IPS DF 4.7 (cell line): ENCODE measurements at regions not wholly inside any gene's neighbourhood (a gene's known extent, or its start where the extent isn't known, plus 50 kb on each side); places are given as distances from the start of the nearest gene placed in this dataset.
A peak's percentile ranks its signal among the peaks of the same experiment; 100 is the strongest.
"Not testable (repeated sequence)": the region's sequence is repeated elsewhere in the genome, so short reads cannot be mapped to it uniquely, and the experiment has no call there.

Experiments used
- DNase-seq: peaks from one replicate; pipeline ENCODE4 v3.0.0-alpha.2; 2013; ENCODE audit warnings: low spot score; ENCODE audit errors: extremely low read depth

DNA sequence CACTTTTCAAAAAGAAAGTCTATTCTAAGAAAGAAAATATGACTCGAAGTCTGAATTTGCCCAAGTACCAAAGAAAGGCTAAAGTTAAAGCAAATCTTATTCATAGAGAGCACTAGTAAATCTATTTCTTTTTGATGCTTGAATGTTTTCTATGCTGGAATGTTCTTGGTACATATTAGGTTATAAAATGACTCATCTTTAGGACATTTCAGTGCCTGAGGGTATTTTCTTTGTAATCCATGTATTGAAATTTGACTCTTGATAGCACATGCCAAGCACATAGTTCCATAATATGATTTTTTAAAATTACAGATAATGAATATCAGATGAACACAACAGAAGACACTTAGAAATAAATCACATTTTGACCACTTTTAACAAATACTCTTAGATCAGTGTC is 232.8 kb downstream of the TRIML1 start:
- DNase-seq, result no peak

DNA sequence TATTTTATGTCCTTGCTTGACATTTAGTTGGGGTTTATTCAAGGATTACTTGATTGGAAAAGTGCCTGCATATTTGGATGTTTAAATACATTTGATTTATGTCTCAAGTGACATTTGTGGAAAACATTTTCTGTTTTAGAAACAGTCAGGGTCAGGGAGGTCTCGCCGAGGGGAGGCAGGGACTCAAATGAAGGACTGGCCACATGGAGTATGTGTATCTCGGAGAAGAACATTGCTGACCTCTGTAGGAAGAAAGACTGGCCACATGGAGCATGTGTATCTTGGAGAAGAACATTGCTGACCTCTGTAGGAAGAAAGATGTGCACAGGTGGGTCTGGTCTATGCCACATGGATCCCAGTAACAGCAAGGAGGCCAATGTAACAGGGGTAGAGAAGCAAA is 233.6 kb downstream of the TRIML1 start:
- DNase-seq, result no peak

DNA sequence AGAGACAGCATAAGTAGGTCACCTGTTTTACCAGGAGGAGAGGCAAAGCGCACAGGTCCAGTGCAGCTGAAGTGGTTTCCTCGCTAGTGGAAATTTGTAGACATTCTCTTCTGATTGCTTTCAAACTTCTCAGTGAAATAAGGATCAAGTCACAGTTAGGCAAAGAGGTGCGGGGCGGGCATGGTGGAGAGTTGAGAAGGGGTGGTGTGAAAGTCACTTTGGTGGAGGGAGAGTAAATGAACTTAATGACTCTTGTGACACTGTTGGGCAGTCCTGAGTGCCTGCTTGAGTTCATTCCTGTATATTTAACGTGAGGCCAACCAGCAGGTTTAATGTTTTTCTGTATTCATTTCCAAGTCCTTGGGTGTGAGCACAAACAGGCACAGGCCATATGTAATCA is 235.6 kb downstream of the TRIML1 start:
- no peak for DNase-seq

DNA sequence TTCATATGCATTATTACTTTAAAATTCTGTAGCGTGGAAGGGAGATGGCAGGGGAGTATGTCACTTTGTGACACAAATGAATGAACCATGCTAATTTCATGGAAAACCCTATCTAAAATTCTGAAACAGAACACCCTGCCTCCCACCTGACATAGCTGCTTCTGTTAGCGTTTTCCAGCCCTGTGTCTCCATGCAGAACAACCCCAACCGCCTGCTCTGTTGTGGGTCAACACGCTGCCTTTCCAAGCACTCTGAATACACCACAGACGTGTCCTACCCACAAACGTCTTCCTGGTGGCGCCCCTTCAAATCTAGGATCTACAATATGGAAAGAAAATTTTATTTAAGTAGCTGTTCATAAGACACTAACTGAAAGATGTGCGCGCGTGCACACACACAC is 238.6 kb downstream of the TRIML1 start:
- DNase-seq, result no peak

DNA sequence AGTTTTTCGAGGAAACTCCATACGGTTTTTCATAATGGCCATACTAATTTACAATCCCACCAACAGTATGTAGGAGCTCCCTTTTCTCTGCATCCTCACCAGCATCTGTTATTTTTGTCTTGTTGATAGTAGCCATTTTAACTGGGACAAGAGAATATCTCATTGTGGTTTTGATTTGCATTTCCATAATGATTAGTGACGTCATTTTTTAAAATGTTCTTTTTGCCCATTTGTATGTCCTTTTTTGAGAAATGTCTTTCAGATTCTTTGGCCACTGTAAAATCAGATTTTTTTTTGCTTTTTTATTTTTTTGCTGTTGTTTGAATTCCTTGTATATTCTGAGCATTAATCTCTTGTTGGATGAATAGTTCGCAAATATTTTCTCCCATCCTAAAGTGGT is 243.9 kb downstream of the TRIML1 start:
- no peak for DNase-seq

DNA sequence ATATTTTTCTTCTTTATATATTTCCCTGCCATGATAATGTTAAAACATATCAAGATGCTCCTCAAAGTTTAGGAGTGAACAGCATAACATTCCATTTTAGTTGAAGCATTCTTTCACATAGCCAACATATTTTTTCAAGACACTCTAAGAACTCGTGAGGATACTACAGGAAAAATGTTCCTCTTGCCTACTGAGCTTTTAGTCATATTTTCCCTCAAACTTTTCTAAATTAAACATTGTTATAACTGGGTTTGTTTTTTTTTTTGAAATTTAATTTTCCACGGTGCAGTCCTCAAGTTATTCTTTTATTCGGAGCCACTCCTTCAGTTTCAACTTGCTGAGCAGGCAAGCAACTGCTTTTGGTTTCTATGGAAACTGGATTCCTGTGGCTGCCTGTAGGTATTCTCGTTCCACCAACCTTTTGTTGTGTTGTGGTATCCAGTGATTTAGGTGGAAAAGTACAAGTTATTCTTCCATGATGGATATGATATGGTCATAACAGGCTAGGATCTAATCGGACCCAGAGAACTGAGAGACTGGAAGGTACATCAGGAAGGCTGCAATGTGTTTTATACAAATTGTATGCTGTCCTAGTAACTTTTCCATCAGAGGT is 248.0 kb downstream of the TRIML1 start:
- DNase-seq, result no peak

DNA sequence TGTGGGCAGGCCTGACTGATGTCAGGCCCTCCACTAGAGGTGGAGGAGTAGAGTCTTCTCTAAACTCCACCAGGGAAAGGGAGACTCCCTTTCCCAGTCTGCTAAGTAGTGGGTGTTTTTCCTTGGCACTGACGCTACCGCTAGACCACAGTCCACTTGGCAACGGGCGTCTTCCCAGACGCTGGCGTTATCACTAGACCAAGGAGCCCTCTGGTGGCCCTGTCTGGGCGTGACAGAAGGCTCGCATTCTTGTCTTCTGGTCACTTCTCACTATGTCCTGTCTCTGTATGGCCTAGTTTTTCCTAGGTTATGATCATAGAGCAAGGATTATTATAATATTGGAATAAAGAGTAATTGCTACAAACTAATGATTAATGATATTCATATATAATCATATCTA is 252.1 kb downstream of the TRIML1 start:
- DNase-seq, result not testable (repeated sequence)

DNA sequence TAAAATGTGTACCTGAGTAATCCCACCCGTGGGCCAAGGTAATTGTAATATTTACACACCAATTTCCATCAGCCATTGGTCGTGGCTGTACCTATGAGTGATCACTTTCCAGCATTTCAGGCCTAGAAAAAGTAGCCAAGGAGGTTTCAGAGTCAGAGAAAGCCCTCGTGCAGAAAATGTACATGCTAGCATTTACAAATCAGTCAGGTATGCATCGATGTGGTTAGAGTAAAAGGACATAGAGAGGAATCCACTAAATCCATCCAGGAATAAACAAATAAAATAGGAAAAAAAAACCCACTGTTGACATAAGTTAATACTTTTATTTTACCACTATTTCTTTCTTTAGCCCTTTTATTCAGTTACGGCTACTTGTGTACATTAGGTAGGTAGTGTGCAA is 256.8 kb downstream of the TRIML1 start:
- no peak for DNase-seq

DNA sequence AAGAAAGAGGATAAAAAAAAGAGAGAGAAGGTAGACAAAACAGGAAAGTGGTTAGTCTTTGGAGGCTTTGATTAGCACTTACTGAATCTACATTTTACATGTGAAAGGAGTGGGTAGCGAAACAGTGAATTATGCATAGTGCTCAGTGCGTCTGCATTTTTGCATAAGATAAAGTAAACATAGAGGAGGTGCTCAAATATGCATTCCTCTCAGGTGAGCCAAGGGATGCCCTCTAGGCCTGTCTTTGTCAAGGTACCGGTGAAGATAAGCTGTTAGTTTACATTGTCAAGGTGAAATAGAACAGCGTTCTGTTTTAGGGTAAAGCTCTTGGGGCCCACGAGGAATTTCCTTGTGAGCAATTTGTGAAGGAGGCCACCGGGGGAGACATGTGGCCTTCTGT is 260.6 kb downstream of the TRIML1 start:
- DNase-seq, result peak; percentile 62

DNA sequence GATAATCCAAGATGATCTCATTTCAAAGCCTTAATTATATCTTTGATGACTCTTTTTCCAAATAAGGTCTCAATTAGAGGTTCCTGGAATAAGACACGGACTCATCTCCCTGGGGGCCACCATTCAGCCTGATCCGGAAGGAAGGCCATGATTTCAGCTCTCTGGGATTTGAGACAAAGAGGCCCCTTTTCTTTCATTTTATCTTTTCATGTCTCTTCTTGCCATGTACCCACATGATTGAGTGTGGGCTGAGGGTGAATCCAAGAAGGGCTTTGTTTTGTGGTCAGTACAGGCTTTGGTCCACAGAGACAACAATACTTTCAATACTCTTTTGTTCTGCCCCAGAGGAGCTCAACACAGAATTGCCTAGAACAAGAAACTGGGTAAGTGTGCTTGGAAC is 261.2 kb downstream of the TRIML1 start:
- no peak for DNase-seq

DNA sequence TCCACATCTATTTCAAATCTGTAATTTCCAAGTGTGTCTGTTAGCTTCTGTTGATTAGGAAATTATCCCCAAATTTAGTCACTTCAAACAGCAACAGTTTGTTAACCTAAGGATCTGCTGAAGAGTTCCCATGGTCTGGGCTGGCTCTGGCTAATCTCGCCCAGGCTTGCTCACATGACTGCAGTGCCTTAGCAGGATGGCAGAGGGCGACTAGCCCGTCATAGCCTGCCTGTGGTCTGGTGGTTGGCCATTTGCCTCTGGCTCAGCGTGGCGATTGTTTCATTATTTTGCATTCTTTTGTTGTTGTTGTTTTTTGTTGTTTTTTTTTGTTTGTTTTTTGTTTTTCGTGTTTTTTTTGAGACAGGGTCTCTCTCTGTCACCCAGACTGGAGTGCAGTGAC is 264.0 kb downstream of the TRIML1 start:
- DNase-seq, result no peak

DNA sequence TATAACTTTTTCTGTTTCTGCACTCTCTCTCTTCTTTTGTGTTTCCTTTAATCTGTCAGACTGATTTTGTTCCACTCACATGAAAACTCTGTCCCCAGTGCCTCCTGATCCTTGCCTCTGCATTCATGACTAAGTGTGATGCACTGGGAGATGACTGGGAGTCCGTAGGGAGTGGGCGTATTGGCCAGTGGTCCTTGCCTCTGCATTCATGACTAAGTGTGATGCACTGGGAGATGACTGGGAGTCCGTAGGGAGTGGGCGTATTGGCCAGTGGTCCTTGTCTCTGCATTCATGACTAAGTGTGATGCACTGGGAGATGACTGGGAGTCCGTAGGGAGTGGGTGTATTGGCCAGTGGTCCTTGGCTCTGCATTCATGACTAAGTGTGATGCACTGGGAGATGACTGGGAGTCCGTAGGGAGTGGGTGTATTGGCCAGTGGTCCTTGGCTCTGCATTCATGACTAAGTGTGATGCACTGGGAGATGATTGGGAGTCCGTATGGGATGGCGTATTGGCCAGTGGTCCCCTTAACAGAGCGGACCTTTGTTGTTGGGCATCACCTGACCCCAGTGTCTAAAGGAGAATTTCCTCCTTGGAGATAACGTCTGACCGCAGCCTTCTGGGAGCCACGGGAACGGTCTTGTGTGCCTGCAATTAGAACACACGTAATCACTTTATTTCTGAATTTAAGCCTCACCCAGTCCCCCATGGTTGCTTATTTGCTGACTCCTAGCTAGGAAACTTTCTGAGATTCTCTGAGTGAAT is 266.0 kb downstream of the TRIML1 start:
- not testable (repeated sequence) for DNase-seq

DNA sequence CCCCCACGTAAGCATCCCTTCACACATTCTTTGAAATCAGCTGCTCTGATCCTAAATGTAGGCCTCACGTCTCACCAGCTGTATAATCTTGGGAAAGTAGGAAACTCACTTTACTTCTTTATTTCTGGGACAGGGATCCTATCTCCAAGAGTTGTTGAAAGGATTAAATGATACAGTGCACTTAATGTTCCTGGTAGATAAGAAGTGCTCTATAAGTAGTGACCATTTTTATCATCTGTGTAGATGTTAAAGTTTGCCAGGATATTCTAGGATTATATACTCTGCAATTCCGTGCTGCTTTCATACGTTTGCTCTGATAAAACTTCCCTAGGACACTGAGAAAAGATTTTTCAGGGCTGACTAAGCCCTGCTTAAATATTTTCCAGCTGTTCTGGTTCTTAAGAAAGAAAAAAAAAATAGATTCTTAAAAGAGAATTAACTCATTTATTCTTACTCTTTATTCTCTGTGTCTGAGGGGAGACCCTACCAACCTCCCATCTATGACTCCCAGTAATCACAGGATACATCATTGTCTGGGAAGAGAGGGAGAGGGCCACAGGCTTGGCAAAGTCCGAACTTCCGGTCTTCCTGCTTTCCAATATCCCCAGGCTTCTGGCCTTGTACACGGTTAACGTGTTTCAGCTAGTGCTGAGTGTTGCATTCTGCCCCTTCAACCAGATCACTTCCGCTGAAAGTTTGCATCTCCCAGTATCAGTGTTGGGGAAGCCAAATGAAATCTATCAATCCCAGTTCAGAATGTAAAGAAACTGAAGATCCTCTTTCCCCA is 269.2 kb downstream of the TRIML1 start:
- no peak for DNase-seq

DNA sequence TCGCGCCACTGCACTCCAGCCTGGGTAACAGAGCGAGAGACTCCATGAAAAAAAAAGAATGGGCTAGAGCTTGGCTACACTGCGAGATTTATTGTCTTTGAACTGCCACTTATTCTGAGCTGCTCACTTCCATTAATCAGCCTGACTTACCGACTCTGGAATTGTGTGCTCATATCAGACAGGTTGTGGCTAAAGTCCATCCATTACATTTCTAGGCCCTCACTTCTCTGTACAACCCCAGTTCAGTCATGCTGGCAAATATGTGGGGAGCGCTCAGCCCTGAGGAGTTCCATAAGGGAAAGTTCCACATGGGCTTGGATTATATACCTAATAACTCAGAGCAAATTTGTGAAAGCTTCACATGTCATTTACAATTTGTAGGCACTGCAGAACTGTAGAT is 270.6 kb downstream of the TRIML1 start:
- no peak for DNase-seq

DNA sequence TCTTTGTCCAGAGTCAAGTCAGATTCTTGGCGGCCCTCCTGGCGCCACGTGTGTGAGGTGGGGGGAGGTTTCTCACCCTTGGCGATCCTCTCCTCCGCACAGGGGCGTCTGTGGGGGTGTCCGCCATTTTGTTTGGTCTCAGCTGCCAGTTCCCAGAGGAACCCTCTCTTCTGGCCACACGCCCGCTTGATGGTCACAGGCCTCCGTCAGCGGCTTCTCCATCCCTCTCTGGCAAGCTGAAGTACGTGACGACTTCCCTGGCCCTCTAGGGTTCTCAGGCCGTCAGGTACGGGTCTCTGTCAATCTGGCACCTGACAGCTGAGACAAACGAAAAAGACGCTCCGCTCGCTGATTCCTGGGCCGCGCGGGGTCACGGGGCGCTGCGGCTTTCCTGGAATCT is 272.6 kb downstream of the TRIML1 start:
- no peak for DNase-seq

DNA sequence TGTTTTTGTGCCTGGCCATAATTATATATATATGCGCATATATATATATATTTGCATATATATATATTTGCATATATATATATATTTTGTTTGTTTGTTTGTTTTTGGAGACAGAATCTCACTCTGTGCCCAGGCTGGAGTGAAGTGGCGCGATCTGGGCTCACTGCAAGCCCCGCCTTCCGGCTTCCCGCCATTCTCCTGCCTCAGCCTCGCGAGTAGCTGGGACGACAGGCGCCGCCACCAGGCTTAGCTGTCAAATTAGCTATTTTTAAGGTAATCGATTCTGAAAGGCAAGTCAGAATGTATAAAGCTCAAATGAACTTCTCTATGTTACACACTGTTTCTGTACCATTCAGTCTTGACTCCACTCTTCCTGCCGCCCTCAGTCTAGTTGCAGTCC is 273.3 kb downstream of the TRIML1 start:
- no peak for DNase-seq

DNA sequence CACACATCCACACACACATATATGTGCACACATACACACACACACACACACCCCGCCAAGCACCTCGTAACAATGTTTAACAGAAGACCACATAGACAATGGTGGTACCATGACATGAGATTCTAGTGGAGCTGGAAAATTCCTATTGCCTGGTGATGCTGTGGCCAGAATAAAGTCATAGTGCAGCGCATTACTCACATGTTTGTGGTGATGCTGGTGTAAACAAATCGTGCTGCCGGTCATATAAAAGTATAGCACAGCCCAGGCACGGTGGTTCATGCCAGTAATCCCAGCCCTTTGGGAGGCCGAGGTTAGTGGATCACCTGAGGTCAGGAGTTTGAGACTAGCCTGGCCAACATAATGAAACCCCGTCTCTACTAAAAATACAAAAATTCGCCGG is 275.2 kb downstream of the TRIML1 start:
- DNase-seq, result no peak

DNA sequence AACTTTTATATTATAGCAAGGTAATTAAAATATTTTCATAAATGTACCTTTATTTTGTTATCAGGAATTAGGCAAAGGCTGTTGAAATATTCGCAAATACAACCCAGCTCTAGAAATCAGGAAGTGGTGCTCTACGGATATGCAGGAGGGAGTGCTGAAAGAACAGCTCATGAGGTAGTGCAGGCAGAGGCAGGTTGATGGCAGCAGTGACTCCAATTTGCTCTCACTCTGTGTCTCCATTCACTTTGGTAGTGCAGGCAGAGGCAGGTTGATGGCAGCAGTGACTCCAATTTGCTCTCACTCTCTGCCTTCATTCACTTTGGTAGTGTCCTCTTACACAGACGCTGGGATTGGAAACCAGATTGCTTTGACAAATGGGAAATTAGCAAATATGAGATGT is 277.9 kb downstream of the TRIML1 start:
- no peak for DNase-seq

DNA sequence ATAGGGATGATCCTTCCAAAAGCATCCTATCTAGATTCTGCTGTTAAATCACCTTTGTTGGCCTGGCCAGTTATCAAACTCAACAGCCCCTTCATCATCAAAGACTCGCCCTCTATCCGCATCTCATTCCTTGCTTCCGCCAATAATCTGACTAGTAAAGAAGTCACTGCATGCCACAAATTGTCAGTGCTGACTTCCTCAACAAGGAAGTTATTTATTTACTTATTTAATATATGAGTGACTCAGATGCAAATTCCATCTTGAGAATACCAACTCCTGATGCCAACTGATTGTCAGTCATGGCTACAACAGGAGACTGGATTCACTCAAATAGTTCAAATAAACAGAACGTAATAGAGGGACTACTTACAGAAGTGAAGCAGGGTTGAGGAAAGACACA is 283.8 kb downstream of the TRIML1 start:
- DNase-seq, result no peak

DNA sequence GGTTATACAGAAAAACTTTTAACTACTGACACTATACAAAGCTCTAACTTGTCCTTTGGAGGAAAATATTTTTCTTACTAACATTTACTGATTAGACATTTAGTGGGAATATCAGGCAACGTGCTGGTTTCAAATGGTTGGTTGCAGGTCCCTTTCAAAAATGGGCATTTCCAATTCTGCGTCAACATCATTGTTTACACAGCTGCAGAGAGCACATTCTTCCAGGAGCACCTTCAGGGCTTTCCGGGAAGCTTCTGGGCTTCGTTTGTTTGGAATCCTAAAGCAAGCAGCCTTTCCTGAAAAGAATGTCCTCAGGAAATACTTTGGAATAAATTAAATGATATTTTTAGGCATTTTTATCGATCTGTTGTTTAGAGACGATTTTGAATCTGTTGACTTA is 289.7 kb downstream of the TRIML1 start:
- no peak for DNase-seq

DNA sequence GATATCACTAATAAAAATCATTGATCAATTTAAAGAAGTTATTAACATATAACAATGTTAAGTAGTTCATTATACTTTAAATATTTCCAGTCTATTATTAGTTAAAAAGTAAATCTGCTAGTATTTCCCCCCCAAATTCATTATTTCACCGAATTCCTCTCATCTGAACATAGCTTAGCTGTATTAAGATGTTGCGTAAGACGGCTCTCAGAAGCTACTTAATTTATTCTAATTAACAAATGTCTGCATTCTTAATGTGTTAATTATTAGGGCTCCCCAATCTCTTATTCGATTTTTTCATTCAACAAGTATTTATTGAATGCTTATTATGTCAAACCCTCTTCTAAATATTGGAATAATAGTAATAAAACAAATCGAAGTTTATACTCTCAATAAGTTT is 290.7 kb downstream of the TRIML1 start:
- no peak for DNase-seq

DNA sequence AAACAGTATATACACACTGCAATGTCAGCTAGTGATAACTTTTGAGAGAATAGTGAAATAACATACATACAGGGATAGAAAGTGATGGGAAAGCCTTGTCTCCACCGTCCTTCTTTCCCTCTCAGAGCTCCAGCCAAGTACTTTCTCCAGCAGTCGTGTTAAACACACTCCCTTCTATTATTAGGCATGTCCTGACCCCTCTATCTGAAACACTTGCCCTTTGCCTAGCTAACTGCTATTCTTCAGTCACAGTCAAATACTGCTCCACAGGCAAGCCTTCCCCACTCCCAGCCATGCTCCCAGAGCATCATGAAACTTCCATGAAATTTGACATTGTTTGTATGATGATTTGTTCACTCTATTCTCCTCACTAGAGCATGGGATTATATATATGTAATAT is 291.1 kb downstream of the TRIML1 start:
- DNase-seq, result no peak

DNA sequence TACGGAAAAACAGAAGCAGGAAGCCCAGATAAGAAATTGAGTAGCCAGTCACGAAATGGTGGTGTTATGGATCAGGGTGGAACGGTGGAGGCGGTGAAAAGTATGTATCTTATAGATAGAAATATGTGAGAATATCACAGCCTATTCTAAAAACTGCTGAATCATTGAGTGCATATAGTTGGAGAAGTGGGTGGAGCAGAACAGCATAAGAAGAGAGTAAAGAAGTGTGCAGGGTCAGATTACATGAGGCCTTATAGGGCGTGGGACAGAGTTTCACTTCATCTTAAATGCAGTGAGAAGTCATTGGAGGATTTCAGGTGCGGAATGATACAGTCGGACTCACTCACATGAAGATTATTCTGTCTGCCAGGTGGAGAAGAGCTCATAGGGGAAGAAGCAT is 293.1 kb downstream of the TRIML1 start:
- DNase-seq, result no peak
